Esophagus muscularis mucosa (tissue), 4 donors: ENCODE measurements at regions not wholly inside any gene's neighbourhood (a gene's known extent, or its start where the extent isn't known, plus 50 kb on each side); places are given as distances from the start of the nearest gene placed in this dataset.

Source experiments
- DNase-seq: peaks from one replicate; pipeline ENCODE4 v3.0.0-alpha.2; 2017; ENCODE audit errors: extremely low spot score
- H3K27ac ChIP-seq, 4 donors: fragments of 200-600 bp; sonication (generic); replicated peaks in 1 of 4; 1 replicate in 3 of 4; 2 replicates in 1 of 4; pipeline ENCODE4 v1.5.1; 2016 to 2019; ENCODE audit warnings: mild to moderate bottlenecking in 1 of 4
- H3K27me3 ChIP-seq, 4 donors: fragments of 200-600 bp; sonication (generic); one replicate each; pipeline versions ENCODE4 v1.5.1 to v1.6.0; 2016 to 2019
- H3K36me3 ChIP-seq, 4 donors: fragments of 200-600 bp; sonication (generic); one replicate each; pipeline ENCODE4 v1.5.1; 2016 to 2019
- H3K4me1 ChIP-seq, 4 donors: fragments of 200-600 bp; sonication (generic); one replicate each; pipeline ENCODE4 v1.5.1; 2016 to 2019
- H3K4me3 ChIP-seq, 4 donors: fragments of 200-600 bp; sonication (generic); 1 replicate in 2 of 4; 2 replicates in 2 of 4; pipeline ENCODE4 v1.5.1; 2016 to 2019; ENCODE audit warnings: mild to moderate bottlenecking in 4 of 4, moderate library complexity in 1 of 4
- H3K9me3 ChIP-seq, 4 donors: fragments of 200-600 bp; sonication (generic); 1 replicate in 3 of 4; 2 replicates in 1 of 4; pipeline ENCODE4 v1.5.1; 2016 to 2019
- CTCF ChIP-seq, 3 experiments: fragments of 200-600 bp in 2 of 3; fragments of 450-650 bp in 1 of 3; sonication (generic) in 2 of 3; IDR thresholded peaks; one replicate each; pipeline ENCODE4 v1.5.1; 2017 to 2019; ENCODE audit warnings: antibody characterized with exemption in 3 of 3, mild to moderate bottlenecking in 2 of 3, moderate library complexity in 1 of 3
- EP300 ChIP-seq: sonication (generic); formaldehyde crosslinking; IDR thresholded peaks from one replicate; pipeline ENCODE4 v1.6.1; 2017; ENCODE audit warnings: antibody characterized with exemption
- POLR2A ChIP-seq: fragments of 450-650 bp; IDR thresholded peaks from one replicate; pipeline ENCODE4 v1.6.1; 2017; ENCODE audit warnings: antibody characterized with exemption, moderate library complexity, mild to moderate bottlenecking, low read depth
- POLR2AphosphoS5 ChIP-seq, 2 donors: sonication (generic); formaldehyde crosslinking; IDR thresholded peaks; one replicate each; pipeline ENCODE4 v1.6.1; 2017; ENCODE audit warnings: antibody characterized with exemption in 2 of 2
- WGBS: methylation state at CpG from one replicate; pipeline ENCODE4 v1.1.5; 2018; 5-methylcytosine and 5-hydroxymethylcytosine counted together
- intact Hi-C: fragments of 100-400 bp; cut with DNase I; formaldehyde crosslinking; loops from one replicate; pipeline ENCODE4 v1.15.1; 2023

- H3K36me3 ChIP-seq = no peaks in the 10 kb centered on the region
- intact Hi-C loops = no loop called here
- DNase-seq = no peak
- no peak overlapping the region for H3K4me3 ChIP-seq
- H3K4me1 ChIP-seq = no peaks in the 10 kb centered on the region
- H3K27ac ChIP-seq = no peak overlapping the region
- WGBS = 76% methylated on average over 4 of the region's 4 CpGs
- H3K27me3 ChIP-seq = no peaks in the 10 kb centered on the region
- no peak for TF ChIP-seq EP300
- no peak for TF ChIP-seq POLR2AphosphoS5 (IDR thresholded peaks at IDR 0.05)
- no peak for TF ChIP-seq CTCF (IDR thresholded peaks at IDR 0.05)
- TF ChIP-seq POLR2A = no peak
- H3K9me3 ChIP-seq = no peaks in the 10 kb centered on the region
These were observed 205.2 kb upstream of the SATB1 start for GRCh38 chr3:18630295-18630694.

GRCh38 chr3:18625085-18625484, 199.9 kb upstream of the SATB1 start:
- 86% methylated on average over 2 of the region's 2 CpGs for WGBS
- H3K27ac ChIP-seq = no peak overlapping the region
- no peaks in the 10 kb centered on the region for H3K4me1 ChIP-seq
- intact Hi-C loops = no loop called here
- no peaks in the 10 kb centered on the region for H3K9me3 ChIP-seq
- no peaks in the 10 kb centered on the region for H3K27me3 ChIP-seq
- no peak overlapping the region for H3K4me3 ChIP-seq
- H3K36me3 ChIP-seq = no peaks in the 10 kb centered on the region
- no peak for TF ChIP-seq POLR2A
- TF ChIP-seq EP300 = no peak
- TF ChIP-seq CTCF (IDR thresholded peaks at IDR 0.05) = no peak
- no peak for TF ChIP-seq POLR2AphosphoS5 (IDR thresholded peaks at IDR 0.05)
- DNase-seq = no peak

GRCh38 chr3:18623220-18623619, 198.1 kb upstream of the SATB1 start:
- intact Hi-C loops = no loop called here
- TF ChIP-seq EP300 (no peak), POLR2A (no peak), CTCF (IDR thresholded peaks at IDR 0.05) (no peak), POLR2AphosphoS5 (IDR thresholded peaks at IDR 0.05) (no peak)
- Histone ChIP-seq H3K36me3 (no peaks in the 10 kb centered on the region), H3K9me3 (no peaks in the 10 kb centered on the region), H3K27me3 (no peaks in the 10 kb centered on the region), H3K4me1 (no peaks in the 10 kb centered on the region), H3K4me3 (no peak overlapping the region), H3K27ac (no peak overlapping the region)
- DNase-seq = no peak
- WGBS = 91% methylated on average over 6 of the region's 6 CpGs

- TF ChIP-seq POLR2A = no peak
- intact Hi-C loops = no loop called here
- Histone ChIP-seq H3K9me3 (no peaks in the 10 kb centered on the region), H3K27ac (no peak overlapping the region), H3K4me1 (no peaks in the 10 kb centered on the region), H3K36me3 (no peaks in the 10 kb centered on the region), H3K4me3 (no peak overlapping the region), H3K27me3 (no peaks in the 10 kb centered on the region)
- no peak for DNase-seq
These were observed 193.6 kb upstream of the SATB1 start for GRCh38 chr3:18618723-18619122.

- H3K27me3 ChIP-seq = no peaks in the 10 kb centered on the region
- H3K9me3 ChIP-seq = no peaks in the 10 kb centered on the region
- H3K4me1 ChIP-seq = no peaks in the 10 kb centered on the region
- H3K27ac ChIP-seq = no peak overlapping the region
- DNase-seq = no peak
- H3K4me3 ChIP-seq = no peak overlapping the region
- H3K36me3 ChIP-seq = no peaks in the 10 kb centered on the region
- intact Hi-C loops = no loop called here
- TF ChIP-seq POLR2AphosphoS5 (IDR thresholded peaks at IDR 0.05) (no peak), EP300 (no peak), POLR2A (no peak), CTCF (IDR thresholded peaks at IDR 0.05) (no peak)
- 83% methylated on average over 1 of the region's 1 CpG for WGBS
These were observed 186.9 kb upstream of the SATB1 start for GRCh38 chr3:18611991-18612390.
